Vagina (tissue), 2 donors: ENCODE measurements at regions not wholly inside any gene's neighbourhood (a gene's known extent, or its start where the extent isn't known, plus 50 kb on each side); places are given as distances from the start of the nearest gene placed in this dataset.

Experiments
- POLR2A ChIP-seq, 2 donors: fragments of 450-650 bp; IDR thresholded peaks; one replicate each; pipeline ENCODE4 v1.6.1; 2017; ENCODE audit warnings: antibody characterized with exemption in 2 of 2, mild to moderate bottlenecking in 2 of 2, moderate library complexity in 2 of 2
- POLR2AphosphoS5 ChIP-seq, 2 donors: sonication (generic); formaldehyde crosslinking; IDR thresholded peaks; one replicate each; pipeline ENCODE4 v1.9.0; 2017; ENCODE audit warnings: antibody characterized with exemption in 2 of 2, mild to moderate bottlenecking in 2 of 2, low read depth in 1 of 2; ENCODE audit not compliant: insufficient read depth in 1 of 2
- TF ChIP-seq, protein P1 (sequence below), 3 experiments: fragments of 450-650 bp in 2 of 3; fragments of 200-600 bp in 1 of 3; sonication (generic) in 1 of 3; IDR thresholded peaks; one replicate each; pipeline ENCODE4 v1.5.1; 2017 to 2019; ENCODE audit warnings: antibody characterized with exemption in 3 of 3, mild to moderate bottlenecking in 2 of 3, moderate library complexity in 2 of 3

DNA sequence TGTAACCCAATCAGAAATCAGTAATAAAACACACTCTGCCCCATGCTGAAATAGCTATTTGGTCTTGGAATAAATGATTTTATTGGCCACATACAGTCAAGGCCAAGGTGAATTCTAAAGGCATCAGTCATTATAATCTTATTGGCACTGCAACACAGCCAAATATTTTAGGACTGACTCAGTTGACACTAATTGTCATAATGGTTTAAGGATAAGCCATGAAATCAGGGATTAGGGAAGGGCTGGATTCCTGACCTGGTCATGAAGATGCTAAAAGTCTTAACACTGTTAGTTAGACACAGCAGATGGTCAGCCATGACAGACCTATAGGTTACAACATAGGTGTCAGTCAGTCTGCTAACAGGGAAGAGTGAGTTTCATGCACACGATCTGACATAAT lies 330.3 kb upstream of the NPSR1 start:
- TF ChIP-seq, protein P1, sequence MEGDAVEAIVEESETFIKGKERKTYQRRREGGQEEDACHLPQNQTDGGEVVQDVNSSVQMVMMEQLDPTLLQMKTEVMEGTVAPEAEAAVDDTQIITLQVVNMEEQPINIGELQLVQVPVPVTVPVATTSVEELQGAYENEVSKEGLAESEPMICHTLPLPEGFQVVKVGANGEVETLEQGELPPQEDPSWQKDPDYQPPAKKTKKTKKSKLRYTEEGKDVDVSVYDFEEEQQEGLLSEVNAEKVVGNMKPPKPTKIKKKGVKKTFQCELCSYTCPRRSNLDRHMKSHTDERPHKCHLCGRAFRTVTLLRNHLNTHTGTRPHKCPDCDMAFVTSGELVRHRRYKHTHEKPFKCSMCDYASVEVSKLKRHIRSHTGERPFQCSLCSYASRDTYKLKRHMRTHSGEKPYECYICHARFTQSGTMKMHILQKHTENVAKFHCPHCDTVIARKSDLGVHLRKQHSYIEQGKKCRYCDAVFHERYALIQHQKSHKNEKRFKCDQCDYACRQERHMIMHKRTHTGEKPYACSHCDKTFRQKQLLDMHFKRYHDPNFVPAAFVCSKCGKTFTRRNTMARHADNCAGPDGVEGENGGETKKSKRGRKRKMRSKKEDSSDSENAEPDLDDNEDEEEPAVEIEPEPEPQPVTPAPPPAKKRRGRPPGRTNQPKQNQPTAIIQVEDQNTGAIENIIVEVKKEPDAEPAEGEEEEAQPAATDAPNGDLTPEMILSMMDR (IDR thresholded peaks at IDR 0.05), result no peak
- TF ChIP-seq POLR2AphosphoS5 (IDR thresholded peaks at IDR 0.05; ENCODE audit: insufficient read depth in 1 of 2, low read depth in 1 of 2) (no peak), POLR2A (IDR thresholded peaks at IDR 0.05) (no peak)
